Liver (tissue), 8 donors: ENCODE measurements at regions not wholly inside any gene's neighbourhood (a gene's known extent, or its start where the extent isn't known, plus 50 kb on each side); places are given as distances from the start of the nearest gene placed in this dataset.

Source experiments
- DNase-seq: peaks from one replicate; pipeline ENCODE4 v3.0.0-alpha.2; 2017; ENCODE audit warnings: low spot score
- H3K27ac ChIP-seq, 2 donors: one replicate each; pipeline ENCODE4 v1.7.0; 2013; ENCODE audit warnings: inconsistent platforms in 2 of 2, low read length in 2 of 2, control low read depth in 1 of 2, low read depth in 1 of 2, mild to moderate bottlenecking in 1 of 2
- H3K27me3 ChIP-seq, 4 donors: one replicate each; pipeline versions ENCODE4 v1.6.1 to v1.7.0; 2013; ENCODE audit warnings: low read length in 3 of 4, inconsistent platforms in 1 of 4, mild to moderate bottlenecking in 1 of 4, moderate library complexity in 1 of 4; ENCODE audit not compliant: control insufficient read depth in 4 of 4, insufficient read depth in 4 of 4
- H3K36me3 ChIP-seq, 4 donors: one replicate each; pipeline versions ENCODE4 v1.6.1 to v1.7.0; 2013; ENCODE audit warnings: low read length in 3 of 4, mild to moderate bottlenecking in 3 of 4, low read depth in 1 of 4, moderate library complexity in 1 of 4; ENCODE audit not compliant: control insufficient read depth in 4 of 4, insufficient read depth in 3 of 4
- H3K4me1 ChIP-seq, 4 donors: one replicate each; pipeline versions ENCODE4 v1.6.1 to v1.7.0; 2013; ENCODE audit warnings: low read length in 3 of 4, mild to moderate bottlenecking in 3 of 4, moderate library complexity in 1 of 4; ENCODE audit not compliant: control insufficient read depth in 4 of 4, insufficient read depth in 4 of 4
- H3K4me3 ChIP-seq, 3 donors: one replicate each; pipeline versions ENCODE4 v1.6.1 to v1.7.0; 2013; ENCODE audit warnings: low read length in 3 of 3, control low read depth in 1 of 3, low read depth in 1 of 3, mild to moderate bottlenecking in 1 of 3
- H3K9ac ChIP-seq, 2 donors: one replicate each; pipeline ENCODE4 v1.7.0; 2013; ENCODE audit warnings: low read length in 2 of 2, mild to moderate bottlenecking in 2 of 2, moderate library complexity in 2 of 2, control low read depth in 1 of 2, low read depth in 1 of 2
- H3K9me3 ChIP-seq, 4 donors: one replicate each; pipeline versions ENCODE4 v1.6.1 to v1.7.0; 2013; ENCODE audit warnings: low read length in 3 of 4; ENCODE audit not compliant: control insufficient read depth in 4 of 4
- EGR1 ChIP-seq, 2 donors: IDR thresholded peaks; 2 replicates each; pipeline ENCODE4 v1.6.1; 2016 to 2018; ENCODE audit warnings: antibody characterized with exemption in 2 of 2, low read depth in 2 of 2
- FOXA1 ChIP-seq: IDR thresholded peaks from 2 replicates; pipeline ENCODE4 v1.6.1; 2016; ENCODE audit warnings: antibody characterized with exemption
- FOXA2 ChIP-seq: IDR thresholded peaks from 2 replicates; pipeline ENCODE4 v1.6.1; 2016; ENCODE audit warnings: antibody characterized with exemption
- GABPA ChIP-seq, 2 donors: IDR thresholded peaks in 1 of 2; conservative IDR thresholded peaks in 1 of 2; 2 replicates each; pipeline ENCODE4 v1.6.1; 2016; ENCODE audit warnings: antibody characterized with exemption in 2 of 2, mild to moderate bottlenecking in 1 of 2, moderate library complexity in 1 of 2
- HNF4A ChIP-seq, 2 donors: conservative IDR thresholded peaks; 2 replicates each; pipeline ENCODE4 v1.6.1; 2016; ENCODE audit warnings: antibody characterized with exemption in 2 of 2, mild to moderate bottlenecking in 2 of 2
- HNF4G ChIP-seq: IDR thresholded peaks from 2 replicates; pipeline ENCODE4 v1.6.1; 2016; ENCODE audit warnings: antibody characterized with exemption
- JUND ChIP-seq, 2 donors: IDR thresholded peaks; 2 replicates each; pipeline ENCODE4 v1.6.1; 2016; ENCODE audit warnings: antibody characterized with exemption in 2 of 2
- NR2F2 ChIP-seq: IDR thresholded peaks from 2 replicates; pipeline ENCODE4 v1.6.1; 2016; ENCODE audit warnings: antibody characterized with exemption
- RAD21 ChIP-seq, 2 donors: IDR thresholded peaks; 2 replicates each; pipeline ENCODE4 v1.6.1; 2016; ENCODE audit warnings: antibody characterized with exemption in 2 of 2, mild to moderate bottlenecking in 2 of 2
- RXRA ChIP-seq, 2 donors: IDR thresholded peaks; 2 replicates each; pipeline ENCODE4 v1.6.1; 2017 to 2018; ENCODE audit warnings: antibody characterized with exemption in 2 of 2, mild to moderate bottlenecking in 1 of 2
- SP1 ChIP-seq: IDR thresholded peaks from 2 replicates; pipeline ENCODE4 v1.6.1; 2018; ENCODE audit warnings: antibody characterized with exemption, mild to moderate bottlenecking
- TAF1 ChIP-seq: conservative IDR thresholded peaks from 2 replicates; pipeline ENCODE4 v1.6.1; 2016; ENCODE audit warnings: antibody characterized with exemption, mild to moderate bottlenecking
- YY1 ChIP-seq: IDR thresholded peaks from 2 replicates; pipeline ENCODE4 v1.6.1; 2016; ENCODE audit warnings: antibody characterized with exemption, mild to moderate bottlenecking
- WGBS: extraction: QIAGEN DNeasy Blood & Tissue Kit; methylation state at CpG from one replicate; pipeline ENCODE4 v1.1.7; 2013; 5-methylcytosine and 5-hydroxymethylcytosine counted together
- TF ChIP-seq, protein P1 (sequence below): IDR thresholded peaks from 2 replicates; pipeline ENCODE4 v1.6.1; 2016; ENCODE audit warnings: antibody characterized with exemption
- TF ChIP-seq, protein P2 (sequence below): IDR thresholded peaks from 2 replicates; pipeline ENCODE4 v1.6.1; 2016; ENCODE audit warnings: antibody characterized with exemption
- TF ChIP-seq, protein P3 (sequence below): IDR thresholded peaks from 2 replicates; pipeline ENCODE4 v1.6.1; 2016; ENCODE audit warnings: antibody characterized with exemption
- TF ChIP-seq, protein P4 (sequence below): fragments of 150-350 bp; IDR thresholded peaks from 2 replicates; pipeline ENCODE4 v1.5.1; 2017; ENCODE audit warnings: improper control_type of control experiment, low read depth, low read length; ENCODE audit not compliant: missing input control
- TF ChIP-seq, protein P5 (sequence below): IDR thresholded peaks from 2 replicates; pipeline ENCODE4 v1.6.1; 2016; ENCODE audit warnings: antibody characterized with exemption, mild to moderate bottlenecking
- donor health status: healthy.
- donor health status: healthy.
- donor health status: healthy.
- donor health status: healthy.
- donor health status: healthy.

DNA sequence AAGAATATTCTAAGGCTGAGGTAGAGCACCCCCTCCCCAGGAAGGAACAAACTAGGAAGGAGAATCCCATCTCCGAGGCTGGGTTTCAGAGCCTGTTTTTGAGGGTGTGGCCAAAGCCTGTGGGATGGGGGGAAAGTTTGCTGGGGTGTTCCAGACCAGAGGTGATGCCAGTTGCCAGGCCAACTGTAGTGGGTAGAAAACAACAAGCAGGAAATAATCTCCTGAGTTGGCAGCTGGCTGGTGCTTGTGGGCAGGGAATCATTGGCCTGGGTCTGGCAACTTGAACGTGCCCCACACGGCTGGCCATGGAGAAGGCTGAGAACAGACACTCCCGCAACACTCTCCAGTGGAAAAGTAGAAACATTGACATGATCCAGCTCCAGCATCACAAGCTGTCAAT lies 385.6 kb downstream of the ETS1 start:
- Histone ChIP-seq H3K4me3 (no peak overlapping the region), H3K27me3 (no peaks in the 10 kb centered on the region), H3K9ac (no peak overlapping the region), H3K4me1 (no peaks in the 10 kb centered on the region), H3K27ac (no peak overlapping the region), H3K36me3 (no peaks in the 10 kb centered on the region), H3K9me3 (no peaks in the 10 kb centered on the region)
- 67% methylated on average over 4 of the region's 4 CpGs for WGBS
- no peak for DNase-seq
- TF ChIP-seq SP1 (no peak), HNF4G (no peak), TAF1 (no peak), RAD21 (IDR thresholded peaks at IDR 0.05) (no peak), HNF4A (conservative IDR thresholded peaks at IDR 0.05) (no peak), JUND (IDR thresholded peaks at IDR 0.05) (no peak), FOXA1 (no peak), YY1 (no peak), NR2F2 (no peak), RXRA (IDR thresholded peaks at IDR 0.05) (no peak), GABPA (IDR thresholded peaks at IDR 0.05 in 1 of 2, conservative IDR thresholded peaks at IDR 0.05 in 1 of 2) (no peak), FOXA2 (no peak), EGR1 (IDR thresholded peaks at IDR 0.05; ENCODE audit: low read depth in 2 of 2) (no peak)
- TF ChIP-seq, protein P1, sequence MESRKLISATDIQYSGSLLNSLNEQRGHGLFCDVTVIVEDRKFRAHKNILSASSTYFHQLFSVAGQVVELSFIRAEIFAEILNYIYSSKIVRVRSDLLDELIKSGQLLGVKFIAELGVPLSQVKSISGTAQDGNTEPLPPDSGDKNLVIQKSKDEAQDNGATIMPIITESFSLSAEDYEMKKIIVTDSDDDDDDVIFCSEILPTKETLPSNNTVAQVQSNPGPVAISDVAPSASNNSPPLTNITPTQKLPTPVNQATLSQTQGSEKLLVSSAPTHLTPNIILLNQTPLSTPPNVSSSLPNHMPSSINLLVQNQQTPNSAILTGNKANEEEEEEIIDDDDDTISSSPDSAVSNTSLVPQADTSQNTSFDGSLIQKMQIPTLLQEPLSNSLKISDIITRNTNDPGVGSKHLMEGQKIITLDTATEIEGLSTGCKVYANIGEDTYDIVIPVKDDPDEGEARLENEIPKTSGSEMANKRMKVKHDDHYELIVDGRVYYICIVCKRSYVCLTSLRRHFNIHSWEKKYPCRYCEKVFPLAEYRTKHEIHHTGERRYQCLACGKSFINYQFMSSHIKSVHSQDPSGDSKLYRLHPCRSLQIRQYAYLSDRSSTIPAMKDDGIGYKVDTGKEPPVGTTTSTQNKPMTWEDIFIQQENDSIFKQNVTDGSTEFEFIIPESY = no peak
- TF ChIP-seq, protein P2, sequence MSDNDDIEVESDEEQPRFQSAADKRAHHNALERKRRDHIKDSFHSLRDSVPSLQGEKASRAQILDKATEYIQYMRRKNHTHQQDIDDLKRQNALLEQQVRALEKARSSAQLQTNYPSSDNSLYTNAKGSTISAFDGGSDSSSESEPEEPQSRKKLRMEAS = no peak
- TF ChIP-seq, protein P3, sequence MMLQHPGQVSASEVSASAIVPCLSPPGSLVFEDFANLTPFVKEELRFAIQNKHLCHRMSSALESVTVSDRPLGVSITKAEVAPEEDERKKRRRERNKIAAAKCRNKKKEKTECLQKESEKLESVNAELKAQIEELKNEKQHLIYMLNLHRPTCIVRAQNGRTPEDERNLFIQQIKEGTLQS = no peak
- TF ChIP-seq, protein P4, sequence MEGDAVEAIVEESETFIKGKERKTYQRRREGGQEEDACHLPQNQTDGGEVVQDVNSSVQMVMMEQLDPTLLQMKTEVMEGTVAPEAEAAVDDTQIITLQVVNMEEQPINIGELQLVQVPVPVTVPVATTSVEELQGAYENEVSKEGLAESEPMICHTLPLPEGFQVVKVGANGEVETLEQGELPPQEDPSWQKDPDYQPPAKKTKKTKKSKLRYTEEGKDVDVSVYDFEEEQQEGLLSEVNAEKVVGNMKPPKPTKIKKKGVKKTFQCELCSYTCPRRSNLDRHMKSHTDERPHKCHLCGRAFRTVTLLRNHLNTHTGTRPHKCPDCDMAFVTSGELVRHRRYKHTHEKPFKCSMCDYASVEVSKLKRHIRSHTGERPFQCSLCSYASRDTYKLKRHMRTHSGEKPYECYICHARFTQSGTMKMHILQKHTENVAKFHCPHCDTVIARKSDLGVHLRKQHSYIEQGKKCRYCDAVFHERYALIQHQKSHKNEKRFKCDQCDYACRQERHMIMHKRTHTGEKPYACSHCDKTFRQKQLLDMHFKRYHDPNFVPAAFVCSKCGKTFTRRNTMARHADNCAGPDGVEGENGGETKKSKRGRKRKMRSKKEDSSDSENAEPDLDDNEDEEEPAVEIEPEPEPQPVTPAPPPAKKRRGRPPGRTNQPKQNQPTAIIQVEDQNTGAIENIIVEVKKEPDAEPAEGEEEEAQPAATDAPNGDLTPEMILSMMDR = no peak
- TF ChIP-seq, protein P5, sequence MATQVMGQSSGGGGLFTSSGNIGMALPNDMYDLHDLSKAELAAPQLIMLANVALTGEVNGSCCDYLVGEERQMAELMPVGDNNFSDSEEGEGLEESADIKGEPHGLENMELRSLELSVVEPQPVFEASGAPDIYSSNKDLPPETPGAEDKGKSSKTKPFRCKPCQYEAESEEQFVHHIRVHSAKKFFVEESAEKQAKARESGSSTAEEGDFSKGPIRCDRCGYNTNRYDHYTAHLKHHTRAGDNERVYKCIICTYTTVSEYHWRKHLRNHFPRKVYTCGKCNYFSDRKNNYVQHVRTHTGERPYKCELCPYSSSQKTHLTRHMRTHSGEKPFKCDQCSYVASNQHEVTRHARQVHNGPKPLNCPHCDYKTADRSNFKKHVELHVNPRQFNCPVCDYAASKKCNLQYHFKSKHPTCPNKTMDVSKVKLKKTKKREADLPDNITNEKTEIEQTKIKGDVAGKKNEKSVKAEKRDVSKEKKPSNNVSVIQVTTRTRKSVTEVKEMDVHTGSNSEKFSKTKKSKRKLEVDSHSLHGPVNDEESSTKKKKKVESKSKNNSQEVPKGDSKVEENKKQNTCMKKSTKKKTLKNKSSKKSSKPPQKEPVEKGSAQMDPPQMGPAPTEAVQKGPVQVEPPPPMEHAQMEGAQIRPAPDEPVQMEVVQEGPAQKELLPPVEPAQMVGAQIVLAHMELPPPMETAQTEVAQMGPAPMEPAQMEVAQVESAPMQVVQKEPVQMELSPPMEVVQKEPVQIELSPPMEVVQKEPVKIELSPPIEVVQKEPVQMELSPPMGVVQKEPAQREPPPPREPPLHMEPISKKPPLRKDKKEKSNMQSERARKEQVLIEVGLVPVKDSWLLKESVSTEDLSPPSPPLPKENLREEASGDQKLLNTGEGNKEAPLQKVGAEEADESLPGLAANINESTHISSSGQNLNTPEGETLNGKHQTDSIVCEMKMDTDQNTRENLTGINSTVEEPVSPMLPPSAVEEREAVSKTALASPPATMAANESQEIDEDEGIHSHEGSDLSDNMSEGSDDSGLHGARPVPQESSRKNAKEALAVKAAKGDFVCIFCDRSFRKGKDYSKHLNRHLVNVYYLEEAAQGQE = no peak

DNA sequence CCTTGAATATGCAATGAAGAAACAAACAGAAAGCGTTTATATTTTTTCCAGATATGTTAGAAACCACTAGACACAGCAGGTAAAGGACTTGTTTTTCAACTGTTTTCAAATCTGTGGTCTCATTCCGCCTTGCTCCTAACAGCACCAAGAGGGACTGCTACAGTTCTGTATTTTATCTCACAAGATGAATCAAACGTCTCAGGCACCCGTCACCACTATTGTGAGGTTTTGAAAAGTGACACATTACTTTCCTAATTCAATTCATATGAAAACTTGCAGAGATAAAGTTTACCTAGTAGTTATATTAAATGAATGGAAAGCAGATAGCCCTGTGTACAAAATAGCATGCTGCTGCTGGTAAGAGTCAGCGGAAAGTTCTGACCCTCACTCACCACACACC lies 386.3 kb downstream of the ETS1 start:
- no peak for TF ChIP-seq JUND (IDR thresholded peaks at IDR 0.05)
- DNase-seq = no peak
- Histone ChIP-seq H3K27me3 (no peaks in the 10 kb centered on the region), H3K9me3 (no peaks in the 10 kb centered on the region), H3K4me1 (no peaks in the 10 kb centered on the region), H3K4me3 (no peak overlapping the region), H3K9ac (no peak overlapping the region), H3K36me3 (no peaks in the 10 kb centered on the region), H3K27ac (no peak overlapping the region)
- WGBS = 83% methylated on average over 5 of the region's 5 CpGs
